ENCODE measurements at regions not wholly inside any gene's neighbourhood (a gene's known extent, or its start where the extent isn't known, plus 50 kb on each side); places are given as distances from the start of the nearest gene placed in this dataset.

GRCh38 chr3:124413989-124414598, 316.2 kb upstream of the UMPS start:
- no peak for DNase-seq

GRCh38 chr3:124415446-124415960, 314.7 kb upstream of the UMPS start:
- no peak for DNase-seq

- no peak for DNase-seq
Measured at GRCh38 chr3:124419303-124419702, 310.9 kb upstream of the UMPS start.

GRCh38 chr3:124420392-124420791, 309.9 kb upstream of the UMPS start:
- no peak for DNase-seq

- no peak for DNase-seq
Measured at GRCh38 chr3:124422805-124423204, 307.4 kb upstream of the UMPS start.

- no peak for DNase-seq
Measured at GRCh38 chr3:124424396-124424795, 305.9 kb upstream of the UMPS start.

- DNase-seq, result no peak
Measured at GRCh38 chr3:124425972-124426371, 304.3 kb upstream of the UMPS start.

- DNase-seq, result no peak
Measured at GRCh38 chr3:124428372-124429128, 301.7 kb upstream of the UMPS start.

GRCh38 chr3:124429129-124429815, 301.0 kb upstream of the UMPS start:
- DNase-seq, result no peak

GRCh38 chr3:124431331-124431994, 298.8 kb upstream of the UMPS start:
- DNase-seq, result no peak

GRCh38 chr3:124434176-124434575, 296.1 kb upstream of the UMPS start:
- no peak for DNase-seq

- no peak for DNase-seq
Measured at GRCh38 chr3:124435467-124435866, 294.8 kb upstream of the UMPS start.

GRCh38 chr3:124438813-124439212, 291.4 kb upstream of the UMPS start:
- DNase-seq, result no peak

- no peak for DNase-seq
Measured at GRCh38 chr3:124439603-124440002, 290.6 kb upstream of the UMPS start.

- DNase-seq, result no peak
Measured at GRCh38 chr3:124441766-124442165, 288.5 kb upstream of the UMPS start.

- DNase-seq, result no peak
Measured at GRCh38 chr3:124442463-124442862, 287.8 kb upstream of the UMPS start.

GRCh38 chr3:124443446-124443845, 286.8 kb upstream of the UMPS start:
- DNase-seq, result no peak

GRCh38 chr3:124444075-124444474, 286.2 kb upstream of the UMPS start:
- DNase-seq, result no peak

- DNase-seq, result no peak
Measured at GRCh38 chr3:124444896-124445295, 285.4 kb upstream of the UMPS start.

- DNase-seq, result no peak
Measured at GRCh38 chr3:124447845-124448244, 282.4 kb upstream of the UMPS start.

GRCh38 chr3:124448954-124449353, 281.3 kb upstream of the UMPS start:
- DNase-seq, result no peak

- DNase-seq, result no peak
Measured at GRCh38 chr3:124450366-124450765, 279.9 kb upstream of the UMPS start.

GRCh38 chr3:124451630-124452317, 278.5 kb upstream of the UMPS start:
- DNase-seq, result no peak
